ENCODE measurements at regions not wholly inside any gene's neighbourhood (a gene's known extent, or its start where the extent isn't known, plus 50 kb on each side); places are given as distances from the start of the nearest gene placed in this dataset.

- no peak for DNase-seq
- peaks cover 17% of the 10 kb centered on the region for H3K9me3 Mint-ChIP-seq (ENCODE audit: unreplicated experiment)
- BruUV-seq (replicated peaks): no TSS peak
These were observed 50.2 kb upstream of the IFNGR1 start for GRCh38 chr6:137269347-137269746.

More at GRCh38 chr6:137269347-137269746, 50.2 kb upstream of the IFNGR1 start:
- Mint-ChIP-seq H3K4me3 (ENCODE audit: unreplicated experiment) (no peak overlapping the region), H3K36me3 (ENCODE audit: insufficient read depth, unreplicated experiment) (no peaks in the 10 kb centered on the region), H3K27ac (ENCODE audit: unreplicated experiment) (no peak overlapping the region), H3K4me1 (ENCODE audit: low read depth, unreplicated experiment) (no peaks in the 10 kb centered on the region), H3K27me3 (ENCODE audit: insufficient read depth, unreplicated experiment) (no peaks in the 10 kb centered on the region)
- no peaks in the 10 kb centered on the region for H3K36me3 ChIP-seq (ENCODE audit: control insufficient read depth, insufficient read depth, low read length)
- ChIA-PET POLR2A (no interaction called here), CTCF (no interaction called here)
- 0 out of 2 replicates have a peak, but pooled peaks cover 3% of the 10 kb centered on the region for H3K4me1 ChIP-seq
- H3K4me3 ChIP-seq (ENCODE audit: low read depth, low read length): no peak overlapping the region
- TF ChIP-seq, protein P1, sequence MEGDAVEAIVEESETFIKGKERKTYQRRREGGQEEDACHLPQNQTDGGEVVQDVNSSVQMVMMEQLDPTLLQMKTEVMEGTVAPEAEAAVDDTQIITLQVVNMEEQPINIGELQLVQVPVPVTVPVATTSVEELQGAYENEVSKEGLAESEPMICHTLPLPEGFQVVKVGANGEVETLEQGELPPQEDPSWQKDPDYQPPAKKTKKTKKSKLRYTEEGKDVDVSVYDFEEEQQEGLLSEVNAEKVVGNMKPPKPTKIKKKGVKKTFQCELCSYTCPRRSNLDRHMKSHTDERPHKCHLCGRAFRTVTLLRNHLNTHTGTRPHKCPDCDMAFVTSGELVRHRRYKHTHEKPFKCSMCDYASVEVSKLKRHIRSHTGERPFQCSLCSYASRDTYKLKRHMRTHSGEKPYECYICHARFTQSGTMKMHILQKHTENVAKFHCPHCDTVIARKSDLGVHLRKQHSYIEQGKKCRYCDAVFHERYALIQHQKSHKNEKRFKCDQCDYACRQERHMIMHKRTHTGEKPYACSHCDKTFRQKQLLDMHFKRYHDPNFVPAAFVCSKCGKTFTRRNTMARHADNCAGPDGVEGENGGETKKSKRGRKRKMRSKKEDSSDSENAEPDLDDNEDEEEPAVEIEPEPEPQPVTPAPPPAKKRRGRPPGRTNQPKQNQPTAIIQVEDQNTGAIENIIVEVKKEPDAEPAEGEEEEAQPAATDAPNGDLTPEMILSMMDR (IDR thresholded peaks at IDR 0.05; ENCODE audit: insufficient read depth in 1 of 2, low read depth in 1 of 2, low read length in 1 of 2, severe bottlenecking in 1 of 2, unreplicated experiment in 1 of 2): no peak
- no peaks in the 10 kb centered on the region for H3K27me3 ChIP-seq (replicated peaks; ENCODE audit: control insufficient read depth, insufficient read depth, low read length)
- intact Hi-C loops (cut with micrococcal nuclease; ENCODE audit: unreplicated experiment): no loop called here
- H3K9me3 ChIP-seq: 0 out of 2 replicates have a peak, but pooled peaks cover 2% of the 10 kb centered on the region

Measured in Caco-2 (cell line).